DND-41 (cell line): ENCODE measurements at regions not wholly inside any gene's neighbourhood (a gene's known extent, or its start where the extent isn't known, plus 50 kb on each side); places are given as distances from the start of the nearest gene placed in this dataset.

Experiments used
- ATAC-seq: fragments of 200-7000 bp; cut with Tn5 transposase; 3 replicates; pipeline ENCODE4 v1.9.1; 2021; ENCODE audit warnings: low read depth; ENCODE audit not compliant: insufficient read depth
- DNase-seq: peaks from one replicate; pipeline ENCODE4 v3.0.0-alpha.2; 2020
- H2AFZ ChIP-seq: 2 replicates; pipeline ENCODE4 v1.6.0; 2012; ENCODE audit warnings: low read depth, low read length
- H3K27ac ChIP-seq: 2 replicates; pipeline ENCODE4 v1.5.1; 2012; ENCODE audit warnings: low read length, inconsistent platforms
- H3K27me3 ChIP-seq: fragments of 200-600 bp; sonication (generic); 2 replicates; pipeline ENCODE4 v1.6.0; 2012; ENCODE audit warnings: low read length, mild to moderate bottlenecking, inconsistent platforms; ENCODE audit not compliant: insufficient read depth, poor library complexity
- H3K36me3 ChIP-seq: 2 replicates; pipeline ENCODE4 v1.5.1; 2012; ENCODE audit warnings: low read length, inconsistent platforms; ENCODE audit not compliant: insufficient read depth
- H3K4me1 ChIP-seq: 2 replicates; pipeline ENCODE4 v1.5.1; 2012; ENCODE audit warnings: mild to moderate bottlenecking, low read length; ENCODE audit not compliant: insufficient read depth
- H3K4me2 ChIP-seq: 2 replicates; pipeline ENCODE4 v1.6.0; 2012; ENCODE audit warnings: mild to moderate bottlenecking, moderate library complexity, low read length, inconsistent platforms; ENCODE audit not compliant: insufficient read depth
- H3K4me3 ChIP-seq, 2 experiments: fragments of 200-600 bp in 1 of 2; shearing (Covaris generic) in 1 of 2; 2 replicates each; pipeline ENCODE4 v1.5.1; 2012 to 2016; ENCODE audit warnings: inconsistent platforms in 2 of 2, low read length in 2 of 2, mild to moderate bottlenecking in 2 of 2, low read depth in 1 of 2, moderate library complexity in 1 of 2
- H3K79me2 ChIP-seq: 2 replicates; pipeline ENCODE4 v1.6.0; 2012; ENCODE audit warnings: low read length, inconsistent platforms; ENCODE audit not compliant: insufficient read depth
- H3K9ac ChIP-seq: 2 replicates; pipeline ENCODE4 v1.6.0; 2012; ENCODE audit warnings: low read depth, mild to moderate bottlenecking, inconsistent platforms, low read length, moderate library complexity
- H3K9me3 ChIP-seq: 2 replicates; pipeline ENCODE4 v1.5.1; 2012; ENCODE audit warnings: low read length, moderate library complexity, mild to moderate bottlenecking, inconsistent platforms; ENCODE audit not compliant: insufficient read depth, severe bottlenecking
- H4K20me1 ChIP-seq: 2 replicates; pipeline ENCODE4 v1.6.0; 2012; ENCODE audit warnings: low read length; ENCODE audit not compliant: insufficient read depth
- CTCF ChIP-seq: IDR thresholded peaks from 2 replicates; pipeline ENCODE4 v1.5.1; 2012; ENCODE audit warnings: borderline replicate concordance, low read length, moderate library complexity, mild to moderate bottlenecking; ENCODE audit not compliant: poor library complexity, severe bottlenecking; ENCODE audit errors: extremely low read depth
- EZH2 ChIP-seq: IDR thresholded peaks from 3 replicates; pipeline ENCODE4 v1.6.1; 2012; ENCODE audit warnings: borderline replicate concordance, low read depth, mild to moderate bottlenecking, moderate library complexity, low read length, inconsistent platforms; ENCODE audit not compliant: severe bottlenecking

GRCh38 chr9:36471359-36471758 lies 71.3 kb upstream of the RNF38 start:
- no peak for TF ChIP-seq EZH2
- no peak for TF ChIP-seq CTCF
- no peaks in the 10 kb centered on the region; the same call in 1 of the 2 replicates for H4K20me1 ChIP-seq
- peak overlapping the region; percentile 90 for H3K27ac ChIP-seq
- H3K79me2 ChIP-seq, result peaks cover 52% of the 10 kb centered on the region
- peak overlapping the region; percentile 88 for H3K4me2 ChIP-seq
- H3K9me3 ChIP-seq, result no peaks in the 10 kb centered on the region
- peaks cover 23% of the 10 kb centered on the region for H3K4me1 ChIP-seq
- H3K36me3 ChIP-seq, result no peaks in the 10 kb centered on the region
- no peaks in the 10 kb centered on the region for H3K27me3 ChIP-seq
- H3K9ac ChIP-seq, result peak overlapping the region; percentile 63
- H3K4me3 ChIP-seq, result peak overlapping the region in 1 of 2 experiments; percentile 60; a peak in 3 of 4 replicates
- ATAC-seq (no peak), DNase-seq (no peak)
- peak overlapping the region; percentile 76 for H2AFZ ChIP-seq

GRCh38 chr9:36470643-36471290 lies 70.7 kb upstream of the RNF38 start:
- DNase-seq (peak; percentile 84), ATAC-seq (peak; percentile 100)
- Histone ChIP-seq H3K4me3 (peak overlapping the region; percentile 27 to 60; a peak in 3 of 4 replicates), H3K4me1 (peaks cover 23% of the 10 kb centered on the region), H3K4me2 (peak overlapping the region; percentile 88), H3K9ac (peak overlapping the region; percentile 63), H3K27me3 (no peaks in the 10 kb centered on the region), H3K79me2 (peaks cover 47% of the 10 kb centered on the region), H3K36me3 (no peaks in the 10 kb centered on the region), H3K9me3 (no peaks in the 10 kb centered on the region), H4K20me1 (no peaks in the 10 kb centered on the region; the same call in 1 of the 2 replicates), H3K27ac (peak overlapping the region; percentile 90), H2AFZ (peak overlapping the region; percentile 76)
- TF ChIP-seq CTCF (no peak), EZH2 (no peak)

- no peaks in the 10 kb centered on the region for H3K27me3 ChIP-seq
- no peak overlapping the region for H3K4me2 ChIP-seq
- H3K9ac ChIP-seq, result no peak overlapping the region
- no peaks in the 10 kb centered on the region for H3K9me3 ChIP-seq
- H3K4me3 ChIP-seq, result no peak overlapping the region
- peaks cover 18% of the 10 kb centered on the region for H3K4me1 ChIP-seq
- H2AFZ ChIP-seq, result no peak overlapping the region
- H3K27ac ChIP-seq, result no peak overlapping the region
- H4K20me1 ChIP-seq, result peaks cover 20% of the 10 kb centered on the region; the same call in 1 of the 2 replicates
- DNase-seq (no peak), ATAC-seq (no peak)
- H3K36me3 ChIP-seq, result no peaks in the 10 kb centered on the region; the same call in 1 of the 2 replicates
- TF ChIP-seq EZH2 (no peak), CTCF (no peak)
- peaks cover 34% of the 10 kb centered on the region for H3K79me2 ChIP-seq
Observed at GRCh38 chr9:36463467-36463866, 63.4 kb upstream of the RNF38 start.
